ENCODE measurements at regions not wholly inside any gene's neighbourhood (a gene's known extent, or its start where the extent isn't known, plus 50 kb on each side); places are given as distances from the start of the nearest gene placed in this dataset.
"Not testable (repeated sequence)": the region's sequence is repeated elsewhere in the genome, so short reads cannot be mapped to it uniquely, and the experiment has no call there.

DNA sequence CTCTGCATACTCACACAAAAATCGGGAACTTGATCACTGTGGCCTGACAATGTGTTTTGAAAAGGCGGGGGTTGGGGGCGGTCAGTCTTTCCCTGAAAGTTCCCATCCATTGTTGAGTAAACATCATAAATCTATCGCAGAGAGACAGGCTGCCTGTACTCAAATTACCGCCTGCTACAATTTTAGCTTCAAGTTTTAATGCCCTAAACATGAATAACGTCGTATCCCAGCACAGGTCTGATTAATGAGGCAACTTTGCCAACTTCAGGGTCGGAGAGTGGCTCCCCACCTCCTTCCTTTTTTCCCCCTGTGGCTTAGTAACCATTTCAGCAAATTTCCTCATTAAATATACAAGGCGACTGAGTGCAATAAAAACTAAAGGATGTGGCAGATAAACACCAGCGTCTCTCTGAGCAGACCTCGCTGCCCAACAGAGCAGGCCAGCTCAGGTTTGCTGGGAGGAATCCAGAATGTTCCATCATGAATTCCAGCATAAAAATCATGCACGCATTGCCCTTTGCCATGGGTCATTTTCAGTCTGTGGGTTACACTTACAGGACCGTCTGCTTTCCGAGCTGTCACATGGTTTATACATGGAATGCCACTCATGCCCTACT lies 213.5 kb upstream of the PLGLB2 start:
- H3K4me3 ChIP-seq (ENCODE audit: low read length in 2 of 2); H3K9me3 ChIP-seq (ENCODE audit: control insufficient read depth in 1 of 2, low read length in 2 of 2); H3K27me3 Mint-ChIP-seq; CTCF ChIA-PET (ENCODE audit: partially characterized antibody); H3K36me3 Mint-ChIP-seq; H3K9me3 Mint-ChIP-seq; H3K27ac ChIP-seq (ENCODE audit: low read depth, low read length); intact Hi-C loops (cut with micrococcal nuclease); POLR2A ChIA-PET (ENCODE audit: partially characterized antibody); H3K27me3 ChIP-seq (ENCODE audit: insufficient read depth, low read length); DNase-seq; H3K4me1 ChIP-seq (ENCODE audit: insufficient read depth, low read length); H3K36me3 ChIP-seq (ENCODE audit: insufficient read depth, low read length); H3K4me3 Mint-ChIP-seq: not testable (repeated sequence)
- H3K4me1 Mint-ChIP-seq, result peaks cover 8 to 43% (median 15%) of the 10 kb centered on the region in 4 donors
- peak overlapping the region in 1 of 7 donors; percentile 80 for H3K27ac Mint-ChIP-seq

DNA sequence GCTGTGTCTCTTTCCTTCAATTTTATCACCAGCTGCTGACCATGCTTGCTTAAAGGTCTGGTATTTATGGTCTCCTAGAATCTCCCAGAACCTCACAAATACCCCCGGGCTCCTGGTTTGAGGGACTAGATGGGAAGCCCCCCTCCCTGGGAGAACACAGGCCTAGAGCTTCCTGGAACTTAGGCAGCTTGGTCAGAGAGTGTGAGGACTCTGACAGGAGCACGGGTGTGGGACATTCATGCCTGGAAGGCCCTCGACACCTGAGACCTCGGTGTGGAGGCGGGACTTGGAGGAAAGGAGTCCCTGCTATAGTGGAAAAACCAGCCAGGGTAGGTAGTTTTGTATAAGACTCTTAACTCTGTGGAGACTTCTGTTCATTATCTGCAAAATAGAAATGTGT lies 211.5 kb upstream of the PLGLB2 start:
- peaks cover 8 to 30% (median 12%) of the 10 kb centered on the region in 4 donors for H3K4me1 Mint-ChIP-seq
- H3K27ac Mint-ChIP-seq, result peak overlapping the region in 5 of 7 donors; percentile 29 to 93 (median 86)
- CTCF ChIA-PET (ENCODE audit: partially characterized antibody); H3K27me3 Mint-ChIP-seq; H3K36me3 ChIP-seq (ENCODE audit: insufficient read depth, low read length); H3K4me1 ChIP-seq (ENCODE audit: insufficient read depth, low read length); intact Hi-C loops (cut with micrococcal nuclease); H3K4me3 ChIP-seq (ENCODE audit: low read length in 2 of 2); DNase-seq; H3K27me3 ChIP-seq (ENCODE audit: insufficient read depth, low read length); H3K9me3 ChIP-seq (ENCODE audit: control insufficient read depth in 1 of 2, low read length in 2 of 2); POLR2A ChIA-PET (ENCODE audit: partially characterized antibody); H3K36me3 Mint-ChIP-seq; H3K9me3 Mint-ChIP-seq; H3K27ac ChIP-seq (ENCODE audit: low read depth, low read length): not testable (repeated sequence)
- H3K4me3 Mint-ChIP-seq, result peak overlapping the region in 1 of 8 donors; percentile 20

DNA sequence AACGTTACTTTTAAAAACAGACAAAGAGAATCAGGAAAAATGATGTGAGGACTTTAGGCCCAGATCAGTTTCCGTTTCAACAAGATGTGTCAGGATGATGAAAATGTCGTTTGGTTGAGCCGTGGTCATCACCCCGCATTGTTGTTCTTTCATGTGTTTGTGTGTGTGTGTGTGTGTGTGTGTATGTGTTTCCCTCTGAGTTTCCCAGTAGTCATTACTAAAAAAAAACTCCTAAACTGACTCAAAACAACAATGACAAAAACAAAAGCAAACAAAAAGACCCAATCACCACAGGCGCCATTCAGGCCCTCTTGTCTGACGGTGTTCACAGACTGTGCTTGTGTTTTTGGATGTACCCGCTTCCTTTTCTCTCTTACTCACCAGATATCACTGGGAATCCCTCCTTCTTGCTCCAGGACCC lies 210.6 kb upstream of the PLGLB2 start:
- H3K36me3 ChIP-seq (ENCODE audit: insufficient read depth, low read length); CTCF ChIA-PET (ENCODE audit: partially characterized antibody); H3K36me3 Mint-ChIP-seq; H3K4me3 ChIP-seq (ENCODE audit: low read length in 2 of 2); H3K4me1 ChIP-seq (ENCODE audit: insufficient read depth, low read length); POLR2A ChIA-PET (ENCODE audit: partially characterized antibody); H3K27ac ChIP-seq (ENCODE audit: low read depth, low read length); H3K9me3 ChIP-seq (ENCODE audit: control insufficient read depth in 1 of 2, low read length in 2 of 2); H3K9me3 Mint-ChIP-seq; intact Hi-C loops (cut with micrococcal nuclease); H3K27me3 Mint-ChIP-seq; H3K27me3 ChIP-seq (ENCODE audit: insufficient read depth, low read length): not testable (repeated sequence)
- peak in 1 of 5 donors; percentile 44 for DNase-seq
- H3K27ac Mint-ChIP-seq, result peak overlapping the region; percentile 77 to 95 (median 93)
- H3K4me3 Mint-ChIP-seq, result peak overlapping the region in 7 of 8 donors; percentile 46 to 78 (median 60)
- H3K4me1 Mint-ChIP-seq, result peaks cover 7 to 25% (median 10%) of the 10 kb centered on the region in 4 donors

DNA sequence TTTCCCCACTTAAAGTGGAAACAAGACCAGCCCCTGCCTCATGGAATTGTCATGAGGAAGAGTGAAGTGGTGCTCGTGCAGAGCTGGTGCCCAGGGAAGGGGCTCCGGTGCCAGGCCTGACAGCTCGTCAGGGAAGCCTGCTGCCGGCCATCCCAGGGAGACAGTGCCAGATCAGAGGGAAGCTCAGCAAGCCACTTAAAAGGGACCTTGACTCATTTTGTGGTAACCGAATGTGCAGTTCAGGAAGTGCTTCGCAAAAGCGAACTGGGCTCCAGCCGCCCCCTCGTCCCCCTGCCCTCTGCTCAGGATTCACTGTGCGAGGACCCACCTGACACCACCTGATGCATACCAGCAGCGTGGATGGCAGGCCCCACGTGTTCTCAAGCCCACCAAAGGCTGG lies 209.6 kb upstream of the PLGLB2 start:
- H3K36me3 Mint-ChIP-seq; H3K27ac ChIP-seq (ENCODE audit: low read depth, low read length); H3K27ac Mint-ChIP-seq; H3K27me3 ChIP-seq (ENCODE audit: insufficient read depth, low read length); intact Hi-C loops (cut with micrococcal nuclease); H3K4me3 Mint-ChIP-seq; POLR2A ChIA-PET (ENCODE audit: partially characterized antibody); H3K9me3 Mint-ChIP-seq; H3K36me3 ChIP-seq (ENCODE audit: insufficient read depth, low read length); H3K4me1 ChIP-seq (ENCODE audit: insufficient read depth, low read length); H3K9me3 ChIP-seq (ENCODE audit: control insufficient read depth in 1 of 2, low read length in 2 of 2); H3K27me3 Mint-ChIP-seq; H3K4me3 ChIP-seq (ENCODE audit: low read length in 2 of 2); CTCF ChIA-PET (ENCODE audit: partially characterized antibody): not testable (repeated sequence)
- H3K4me1 Mint-ChIP-seq, result peaks cover 7 to 23% (median 10%) of the 10 kb centered on the region in 4 donors
- DNase-seq, result peak in 1 of 5 donors; percentile 17

DNA sequence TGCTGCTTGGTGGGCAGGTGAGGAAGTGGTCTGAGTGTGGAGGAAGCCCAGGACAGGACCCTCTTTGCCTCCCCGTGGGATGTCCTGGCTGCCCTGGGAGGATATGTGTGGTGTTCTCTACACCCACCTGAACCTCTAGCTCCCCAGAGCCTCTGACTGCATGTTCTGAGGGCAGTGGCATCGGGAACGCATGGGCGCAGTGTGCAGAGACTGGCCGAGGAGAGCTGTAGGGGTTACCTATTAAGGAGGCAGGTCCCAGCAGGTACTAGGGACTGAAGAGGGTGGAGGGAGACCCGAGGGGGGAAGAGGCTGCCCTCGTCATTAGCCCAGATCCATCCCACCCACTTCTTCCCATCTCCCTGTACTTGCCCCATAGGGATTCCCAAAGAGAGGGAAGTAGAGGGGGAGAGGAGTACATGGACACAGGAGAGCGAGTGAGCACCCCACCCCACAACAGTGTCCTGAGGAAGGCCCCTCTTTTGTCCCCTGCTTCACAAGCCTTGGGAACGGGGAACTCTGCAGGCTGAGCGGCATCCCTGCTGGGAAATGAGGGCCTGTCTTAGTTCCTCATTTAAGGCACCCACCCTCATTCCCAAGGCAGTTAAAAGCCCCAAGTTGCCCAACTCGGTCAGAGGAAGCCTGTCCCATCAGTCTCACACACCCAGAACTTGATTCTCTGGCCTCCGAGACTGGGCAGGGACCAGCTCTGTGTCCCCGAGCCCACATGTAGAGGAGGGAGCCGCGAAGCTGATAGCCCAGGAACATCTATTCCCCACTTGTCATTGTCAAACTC lies 208.5 kb upstream of the PLGLB2 start:
- DNase-seq; H3K4me3 ChIP-seq (ENCODE audit: low read length in 2 of 2); H3K27ac ChIP-seq (ENCODE audit: low read depth, low read length); POLR2A ChIA-PET (ENCODE audit: partially characterized antibody); H3K36me3 ChIP-seq (ENCODE audit: insufficient read depth, low read length); intact Hi-C loops (cut with micrococcal nuclease); H3K27ac Mint-ChIP-seq; H3K4me1 ChIP-seq (ENCODE audit: insufficient read depth, low read length); CTCF ChIA-PET (ENCODE audit: partially characterized antibody); H3K27me3 Mint-ChIP-seq; H3K36me3 Mint-ChIP-seq; H3K4me3 Mint-ChIP-seq; H3K9me3 ChIP-seq (ENCODE audit: control insufficient read depth in 1 of 2, low read length in 2 of 2); H3K27me3 ChIP-seq (ENCODE audit: insufficient read depth, low read length); H3K9me3 Mint-ChIP-seq: not testable (repeated sequence)
- H3K4me1 Mint-ChIP-seq, result peaks cover 6 to 17% (median 10%) of the 10 kb centered on the region in 4 donors

DNA sequence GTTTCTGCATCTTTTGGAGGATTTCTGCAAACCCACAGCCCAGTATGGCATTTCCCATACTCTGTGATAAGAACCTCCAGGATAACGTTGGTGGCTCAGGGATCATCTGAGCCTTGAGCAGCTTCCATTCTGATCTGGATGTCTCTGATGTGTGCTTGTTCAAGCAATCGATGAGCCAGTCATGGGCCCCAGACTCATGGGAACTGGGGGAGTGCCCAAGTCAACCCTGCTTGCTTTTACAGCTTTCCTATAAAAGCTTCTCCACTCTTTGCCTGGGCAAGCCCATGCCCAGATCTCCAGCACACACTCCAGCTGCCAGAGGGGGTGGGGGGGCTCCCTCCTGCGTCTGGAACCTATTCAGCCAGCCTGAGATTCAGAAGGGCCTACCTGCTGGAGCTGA lies 207.6 kb upstream of the PLGLB2 start:
- H3K36me3 Mint-ChIP-seq; H3K27me3 ChIP-seq (ENCODE audit: insufficient read depth, low read length); CTCF ChIA-PET (ENCODE audit: partially characterized antibody); H3K4me1 ChIP-seq (ENCODE audit: insufficient read depth, low read length); H3K9me3 Mint-ChIP-seq; H3K4me3 ChIP-seq (ENCODE audit: low read length in 2 of 2); H3K4me3 Mint-ChIP-seq; H3K27me3 Mint-ChIP-seq; intact Hi-C loops (cut with micrococcal nuclease); H3K9me3 ChIP-seq (ENCODE audit: control insufficient read depth in 1 of 2, low read length in 2 of 2); H3K27ac Mint-ChIP-seq; H3K27ac ChIP-seq (ENCODE audit: low read depth, low read length); H3K36me3 ChIP-seq (ENCODE audit: insufficient read depth, low read length); DNase-seq; POLR2A ChIA-PET (ENCODE audit: partially characterized antibody): not testable (repeated sequence)
- H3K4me1 Mint-ChIP-seq, result peaks cover 6 to 17% (median 10%) of the 10 kb centered on the region in 4 donors

DNA sequence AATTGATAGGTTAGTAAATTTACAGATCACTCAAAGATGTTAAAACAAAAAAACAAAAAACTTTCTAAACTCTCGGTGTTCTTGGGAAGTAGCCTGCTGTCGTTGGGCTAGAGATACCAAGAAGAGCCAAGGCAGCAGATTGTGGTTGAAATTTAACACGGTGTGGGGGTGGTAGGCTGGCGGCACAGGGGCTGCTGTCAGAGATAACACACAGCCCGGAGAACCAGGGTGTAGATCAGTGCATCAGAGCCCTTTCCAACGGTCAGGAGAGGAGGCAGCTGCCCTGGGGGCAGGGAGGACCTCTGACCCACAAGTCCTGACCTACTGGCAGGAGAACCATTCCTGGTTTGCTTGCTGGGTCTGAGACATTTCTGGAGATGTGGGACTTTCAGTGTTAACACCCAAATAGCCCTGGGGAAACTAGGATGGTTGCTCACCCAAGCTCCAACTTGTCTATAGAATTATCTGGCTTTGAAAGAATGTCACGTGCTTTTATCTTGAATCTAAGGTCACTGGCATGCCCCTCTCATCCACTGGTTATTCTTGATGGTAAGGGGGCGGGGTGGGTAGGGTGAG lies 205.2 kb upstream of the PLGLB2 start:
- H3K27ac Mint-ChIP-seq, result peak overlapping the region in 5 of 7 donors; percentile 22 to 72 (median 55)
- H3K9me3 Mint-ChIP-seq; H3K9me3 ChIP-seq (ENCODE audit: control insufficient read depth in 1 of 2, low read length in 2 of 2); H3K27ac ChIP-seq (ENCODE audit: low read depth, low read length); CTCF ChIA-PET (ENCODE audit: partially characterized antibody); H3K4me1 ChIP-seq (ENCODE audit: insufficient read depth, low read length); H3K4me3 ChIP-seq (ENCODE audit: low read length in 2 of 2); DNase-seq; H3K36me3 Mint-ChIP-seq; H3K27me3 Mint-ChIP-seq; H3K36me3 ChIP-seq (ENCODE audit: insufficient read depth, low read length); H3K27me3 ChIP-seq (ENCODE audit: insufficient read depth, low read length); POLR2A ChIA-PET (ENCODE audit: partially characterized antibody); intact Hi-C loops (cut with micrococcal nuclease): not testable (repeated sequence)
- H3K4me3 Mint-ChIP-seq, result peak overlapping the region in 2 of 8 donors; percentile 17 to 76
- H3K4me1 Mint-ChIP-seq, result peaks cover 2 to 11% (median 3%) of the 10 kb centered on the region in 4 donors
